ENCODE measurements at regions not wholly inside any gene's neighbourhood (a gene's known extent, or its start where the extent isn't known, plus 50 kb on each side); places are given as distances from the start of the nearest gene placed in this dataset.

DNA sequence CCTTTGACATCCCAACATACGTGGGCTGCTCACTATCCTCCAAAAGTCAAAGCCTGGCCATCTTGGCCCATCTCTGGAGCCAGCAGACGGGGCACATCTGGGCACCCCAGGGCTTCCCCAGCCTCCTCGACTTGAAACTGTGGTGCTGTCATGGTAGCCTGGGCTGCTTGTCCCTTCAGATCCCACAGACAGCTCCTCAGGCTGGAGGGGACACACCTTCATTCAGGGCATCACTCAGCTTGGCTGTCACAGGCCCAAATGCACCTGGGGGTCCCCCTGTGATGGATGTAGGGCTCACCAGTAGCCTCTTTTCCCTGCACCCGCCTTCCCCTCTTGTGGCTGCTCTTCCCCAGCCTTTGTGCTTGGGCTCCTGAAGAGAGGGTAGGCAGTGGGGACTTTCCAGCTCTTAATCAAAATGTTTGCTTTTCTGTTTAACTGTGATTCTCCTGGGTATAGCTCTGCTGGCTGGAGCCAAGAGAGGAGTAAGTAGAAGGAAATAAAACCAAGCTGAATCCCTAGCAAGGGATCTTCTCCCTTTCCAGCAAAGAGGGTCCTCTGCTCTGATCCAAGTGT, 92.3 kb downstream of the GYPC start:
- TF ChIP-seq EZH2phosphoT487 (IDR thresholded peaks at IDR 0.05; ENCODE audit: borderline replicate concordance, low read length), result no peak
- TF ChIP-seq, protein P1, sequence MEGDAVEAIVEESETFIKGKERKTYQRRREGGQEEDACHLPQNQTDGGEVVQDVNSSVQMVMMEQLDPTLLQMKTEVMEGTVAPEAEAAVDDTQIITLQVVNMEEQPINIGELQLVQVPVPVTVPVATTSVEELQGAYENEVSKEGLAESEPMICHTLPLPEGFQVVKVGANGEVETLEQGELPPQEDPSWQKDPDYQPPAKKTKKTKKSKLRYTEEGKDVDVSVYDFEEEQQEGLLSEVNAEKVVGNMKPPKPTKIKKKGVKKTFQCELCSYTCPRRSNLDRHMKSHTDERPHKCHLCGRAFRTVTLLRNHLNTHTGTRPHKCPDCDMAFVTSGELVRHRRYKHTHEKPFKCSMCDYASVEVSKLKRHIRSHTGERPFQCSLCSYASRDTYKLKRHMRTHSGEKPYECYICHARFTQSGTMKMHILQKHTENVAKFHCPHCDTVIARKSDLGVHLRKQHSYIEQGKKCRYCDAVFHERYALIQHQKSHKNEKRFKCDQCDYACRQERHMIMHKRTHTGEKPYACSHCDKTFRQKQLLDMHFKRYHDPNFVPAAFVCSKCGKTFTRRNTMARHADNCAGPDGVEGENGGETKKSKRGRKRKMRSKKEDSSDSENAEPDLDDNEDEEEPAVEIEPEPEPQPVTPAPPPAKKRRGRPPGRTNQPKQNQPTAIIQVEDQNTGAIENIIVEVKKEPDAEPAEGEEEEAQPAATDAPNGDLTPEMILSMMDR (IDR thresholded peaks at IDR 0.05; ENCODE audit: low read depth, low read length, poor library complexity, severe bottlenecking), result no peak
- no peak overlapping the region for H3K27ac ChIP-seq (ENCODE audit: low read depth, low read length)
- no peaks in the 10 kb centered on the region for H3K9me3 ChIP-seq (ENCODE audit: control insufficient read depth, insufficient read depth, low read length)
- H3K4me1 ChIP-seq (ENCODE audit: control insufficient read depth, low read length), result no peaks in the 10 kb centered on the region
- H3F3A ChIP-seq (ENCODE audit: control insufficient read depth, insufficient read depth), result no peaks in the 10 kb centered on the region
- H4K20me1 ChIP-seq (ENCODE audit: control insufficient read depth, insufficient read depth, low read depth, low read length), result no peaks in the 10 kb centered on the region; the same call in 1 of the 2 replicates
- no peaks in the 10 kb centered on the region for H3K9me2 ChIP-seq (replicated peaks; ENCODE audit: control insufficient read depth, low read length)
- no peak overlapping the region for H3K4me3 ChIP-seq (ENCODE audit: low read length)
- peaks cover 6% of the 10 kb centered on the region; the same call in 1 of the 2 replicates for H3K27me3 ChIP-seq (ENCODE audit: control insufficient read depth, low read length)
- H3K79me2 ChIP-seq (ENCODE audit: control insufficient read depth, low read length), result no peaks in the 10 kb centered on the region
- no peaks in the 10 kb centered on the region for H3K36me3 ChIP-seq (ENCODE audit: control insufficient read depth, low read length)
- H3K4me2 ChIP-seq (ENCODE audit: low read length), result no peak overlapping the region

DNA sequence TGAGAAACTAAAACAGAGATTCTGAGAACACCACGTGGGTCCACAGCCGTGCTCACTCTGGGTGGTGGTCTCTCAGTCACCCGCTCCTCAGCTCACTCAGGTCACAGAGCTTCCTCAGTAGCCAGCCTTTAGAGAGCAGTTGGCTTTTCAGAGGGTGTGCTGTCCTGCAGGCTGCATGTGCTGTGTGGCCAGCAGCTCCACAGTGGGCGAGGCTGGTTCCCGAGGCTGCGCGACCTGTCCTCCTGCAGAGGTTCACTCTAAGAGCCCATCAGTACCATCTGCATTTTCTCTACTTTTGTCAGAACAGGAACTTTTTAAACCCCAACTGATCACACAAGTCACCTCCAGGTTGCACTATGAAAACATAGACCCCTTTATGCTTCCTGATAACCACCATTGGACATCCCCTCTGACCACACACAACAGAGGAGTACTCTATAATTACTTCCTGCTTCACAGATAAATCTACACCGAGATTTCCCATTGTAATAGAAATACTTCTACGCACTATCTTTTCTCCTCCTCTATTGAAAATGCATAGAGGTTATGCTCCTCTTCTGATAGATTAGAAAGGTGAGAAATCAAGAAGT, 93.1 kb downstream of the GYPC start:
- no peaks in the 10 kb centered on the region; the same call in 1 of the 2 replicates for H4K20me1 ChIP-seq (ENCODE audit: control insufficient read depth, insufficient read depth, low read depth, low read length)
- no peaks in the 10 kb centered on the region for H3K36me3 ChIP-seq (ENCODE audit: control insufficient read depth, low read length)
- H3K27me3 ChIP-seq (ENCODE audit: control insufficient read depth, low read length), result peaks cover 6% of the 10 kb centered on the region; the same call in 1 of the 2 replicates
- H3K27ac ChIP-seq (ENCODE audit: low read depth, low read length), result no peak overlapping the region
- no peaks in the 10 kb centered on the region for H3K9me3 ChIP-seq (ENCODE audit: control insufficient read depth, insufficient read depth, low read length)
- no peak overlapping the region for H3K4me3 ChIP-seq (ENCODE audit: low read length)
- TF ChIP-seq, protein P1 (IDR thresholded peaks at IDR 0.05; ENCODE audit: low read depth, low read length, poor library complexity, severe bottlenecking), result no peak
- TF ChIP-seq EZH2phosphoT487 (IDR thresholded peaks at IDR 0.05; ENCODE audit: borderline replicate concordance, low read length), result no peak
- H3K9me2 ChIP-seq (replicated peaks; ENCODE audit: control insufficient read depth, low read length), result no peaks in the 10 kb centered on the region
- no peaks in the 10 kb centered on the region for H3F3A ChIP-seq (ENCODE audit: control insufficient read depth, insufficient read depth)
- H3K79me2 ChIP-seq (ENCODE audit: control insufficient read depth, low read length), result no peaks in the 10 kb centered on the region
- no peaks in the 10 kb centered on the region for H3K4me1 ChIP-seq (ENCODE audit: control insufficient read depth, low read length)
- no peak overlapping the region for H3K4me2 ChIP-seq (ENCODE audit: low read length)

DNA sequence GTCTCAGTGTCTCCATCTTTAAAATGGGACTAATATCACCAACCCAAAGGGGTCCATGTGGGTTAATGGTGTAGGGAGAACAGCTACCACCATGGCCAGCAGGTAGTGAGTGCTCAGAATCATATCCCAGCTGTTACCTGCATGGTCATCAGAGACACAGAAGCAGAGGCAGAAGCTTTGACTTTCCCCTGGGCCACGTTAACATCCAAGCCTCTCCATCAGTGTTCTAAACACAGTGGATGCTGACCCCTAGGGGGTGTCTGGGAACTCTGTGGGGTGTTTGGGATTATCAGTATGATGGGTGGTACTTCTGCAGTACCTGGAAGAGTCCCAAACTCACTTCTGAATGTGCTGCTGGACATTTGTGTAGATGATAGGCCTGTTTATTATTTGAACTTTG, 93.6 kb downstream of the GYPC start:
- Histone ChIP-seq H3K27ac (ENCODE audit: low read depth, low read length) (no peak overlapping the region), H3K36me3 (ENCODE audit: control insufficient read depth, low read length) (no peaks in the 10 kb centered on the region), H3K4me2 (ENCODE audit: low read length) (no peak overlapping the region), H3K4me1 (ENCODE audit: control insufficient read depth, low read length) (no peaks in the 10 kb centered on the region), H4K20me1 (ENCODE audit: control insufficient read depth, insufficient read depth, low read depth, low read length) (no peaks in the 10 kb centered on the region; the same call in 1 of the 2 replicates), H3K79me2 (ENCODE audit: control insufficient read depth, low read length) (no peaks in the 10 kb centered on the region), H3F3A (ENCODE audit: control insufficient read depth, insufficient read depth) (no peaks in the 10 kb centered on the region), H3K4me3 (ENCODE audit: low read length) (no peak overlapping the region), H3K9me2 (replicated peaks; ENCODE audit: control insufficient read depth, low read length) (no peaks in the 10 kb centered on the region), H3K27me3 (ENCODE audit: control insufficient read depth, low read length) (peaks cover 6% of the 10 kb centered on the region; the same call in 1 of the 2 replicates), H3K9me3 (ENCODE audit: control insufficient read depth, insufficient read depth, low read length) (no peaks in the 10 kb centered on the region)
- TF ChIP-seq, protein P1 (IDR thresholded peaks at IDR 0.05; ENCODE audit: low read depth, low read length, poor library complexity, severe bottlenecking), result peak; percentile 51
- TF ChIP-seq EZH2phosphoT487 (IDR thresholded peaks at IDR 0.05; ENCODE audit: borderline replicate concordance, low read length), result no peak

Data from DOHH2 (cell line).